ENCODE measurements at regions not wholly inside any gene's neighbourhood (a gene's known extent, or its start where the extent isn't known, plus 50 kb on each side); places are given as distances from the start of the nearest gene placed in this dataset.

DNA sequence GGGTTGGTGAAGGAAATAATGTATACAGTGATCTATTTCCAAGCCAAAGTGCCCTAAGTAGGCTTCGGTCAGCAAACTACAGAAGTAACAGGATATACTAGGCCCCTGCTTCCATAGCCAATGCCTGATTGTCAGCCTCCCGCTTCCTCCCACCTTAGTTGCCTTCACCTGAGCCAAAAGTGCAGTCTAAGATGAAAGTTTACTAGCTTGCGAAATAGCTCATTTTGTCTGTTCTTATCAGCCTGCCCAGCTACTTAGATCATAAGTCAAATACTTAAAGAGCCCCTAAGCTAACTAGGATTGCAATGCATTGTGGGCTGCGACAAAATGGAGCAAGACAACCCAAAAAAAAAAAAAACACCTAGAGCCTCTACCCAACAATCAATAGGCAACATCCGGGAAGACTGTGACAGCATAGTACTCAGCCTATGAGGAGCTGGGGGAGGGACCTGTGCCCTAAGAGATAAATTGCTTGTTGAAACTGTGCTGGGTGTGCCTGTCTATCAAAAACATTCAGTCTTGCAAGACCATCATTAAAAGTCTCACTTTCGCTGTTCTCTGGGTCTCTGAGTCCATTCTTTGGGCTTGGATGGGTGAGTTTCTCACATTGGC, 454.7 kb upstream of the TSHZ3 start (continued):
- TF ChIP-seq, protein P1, sequence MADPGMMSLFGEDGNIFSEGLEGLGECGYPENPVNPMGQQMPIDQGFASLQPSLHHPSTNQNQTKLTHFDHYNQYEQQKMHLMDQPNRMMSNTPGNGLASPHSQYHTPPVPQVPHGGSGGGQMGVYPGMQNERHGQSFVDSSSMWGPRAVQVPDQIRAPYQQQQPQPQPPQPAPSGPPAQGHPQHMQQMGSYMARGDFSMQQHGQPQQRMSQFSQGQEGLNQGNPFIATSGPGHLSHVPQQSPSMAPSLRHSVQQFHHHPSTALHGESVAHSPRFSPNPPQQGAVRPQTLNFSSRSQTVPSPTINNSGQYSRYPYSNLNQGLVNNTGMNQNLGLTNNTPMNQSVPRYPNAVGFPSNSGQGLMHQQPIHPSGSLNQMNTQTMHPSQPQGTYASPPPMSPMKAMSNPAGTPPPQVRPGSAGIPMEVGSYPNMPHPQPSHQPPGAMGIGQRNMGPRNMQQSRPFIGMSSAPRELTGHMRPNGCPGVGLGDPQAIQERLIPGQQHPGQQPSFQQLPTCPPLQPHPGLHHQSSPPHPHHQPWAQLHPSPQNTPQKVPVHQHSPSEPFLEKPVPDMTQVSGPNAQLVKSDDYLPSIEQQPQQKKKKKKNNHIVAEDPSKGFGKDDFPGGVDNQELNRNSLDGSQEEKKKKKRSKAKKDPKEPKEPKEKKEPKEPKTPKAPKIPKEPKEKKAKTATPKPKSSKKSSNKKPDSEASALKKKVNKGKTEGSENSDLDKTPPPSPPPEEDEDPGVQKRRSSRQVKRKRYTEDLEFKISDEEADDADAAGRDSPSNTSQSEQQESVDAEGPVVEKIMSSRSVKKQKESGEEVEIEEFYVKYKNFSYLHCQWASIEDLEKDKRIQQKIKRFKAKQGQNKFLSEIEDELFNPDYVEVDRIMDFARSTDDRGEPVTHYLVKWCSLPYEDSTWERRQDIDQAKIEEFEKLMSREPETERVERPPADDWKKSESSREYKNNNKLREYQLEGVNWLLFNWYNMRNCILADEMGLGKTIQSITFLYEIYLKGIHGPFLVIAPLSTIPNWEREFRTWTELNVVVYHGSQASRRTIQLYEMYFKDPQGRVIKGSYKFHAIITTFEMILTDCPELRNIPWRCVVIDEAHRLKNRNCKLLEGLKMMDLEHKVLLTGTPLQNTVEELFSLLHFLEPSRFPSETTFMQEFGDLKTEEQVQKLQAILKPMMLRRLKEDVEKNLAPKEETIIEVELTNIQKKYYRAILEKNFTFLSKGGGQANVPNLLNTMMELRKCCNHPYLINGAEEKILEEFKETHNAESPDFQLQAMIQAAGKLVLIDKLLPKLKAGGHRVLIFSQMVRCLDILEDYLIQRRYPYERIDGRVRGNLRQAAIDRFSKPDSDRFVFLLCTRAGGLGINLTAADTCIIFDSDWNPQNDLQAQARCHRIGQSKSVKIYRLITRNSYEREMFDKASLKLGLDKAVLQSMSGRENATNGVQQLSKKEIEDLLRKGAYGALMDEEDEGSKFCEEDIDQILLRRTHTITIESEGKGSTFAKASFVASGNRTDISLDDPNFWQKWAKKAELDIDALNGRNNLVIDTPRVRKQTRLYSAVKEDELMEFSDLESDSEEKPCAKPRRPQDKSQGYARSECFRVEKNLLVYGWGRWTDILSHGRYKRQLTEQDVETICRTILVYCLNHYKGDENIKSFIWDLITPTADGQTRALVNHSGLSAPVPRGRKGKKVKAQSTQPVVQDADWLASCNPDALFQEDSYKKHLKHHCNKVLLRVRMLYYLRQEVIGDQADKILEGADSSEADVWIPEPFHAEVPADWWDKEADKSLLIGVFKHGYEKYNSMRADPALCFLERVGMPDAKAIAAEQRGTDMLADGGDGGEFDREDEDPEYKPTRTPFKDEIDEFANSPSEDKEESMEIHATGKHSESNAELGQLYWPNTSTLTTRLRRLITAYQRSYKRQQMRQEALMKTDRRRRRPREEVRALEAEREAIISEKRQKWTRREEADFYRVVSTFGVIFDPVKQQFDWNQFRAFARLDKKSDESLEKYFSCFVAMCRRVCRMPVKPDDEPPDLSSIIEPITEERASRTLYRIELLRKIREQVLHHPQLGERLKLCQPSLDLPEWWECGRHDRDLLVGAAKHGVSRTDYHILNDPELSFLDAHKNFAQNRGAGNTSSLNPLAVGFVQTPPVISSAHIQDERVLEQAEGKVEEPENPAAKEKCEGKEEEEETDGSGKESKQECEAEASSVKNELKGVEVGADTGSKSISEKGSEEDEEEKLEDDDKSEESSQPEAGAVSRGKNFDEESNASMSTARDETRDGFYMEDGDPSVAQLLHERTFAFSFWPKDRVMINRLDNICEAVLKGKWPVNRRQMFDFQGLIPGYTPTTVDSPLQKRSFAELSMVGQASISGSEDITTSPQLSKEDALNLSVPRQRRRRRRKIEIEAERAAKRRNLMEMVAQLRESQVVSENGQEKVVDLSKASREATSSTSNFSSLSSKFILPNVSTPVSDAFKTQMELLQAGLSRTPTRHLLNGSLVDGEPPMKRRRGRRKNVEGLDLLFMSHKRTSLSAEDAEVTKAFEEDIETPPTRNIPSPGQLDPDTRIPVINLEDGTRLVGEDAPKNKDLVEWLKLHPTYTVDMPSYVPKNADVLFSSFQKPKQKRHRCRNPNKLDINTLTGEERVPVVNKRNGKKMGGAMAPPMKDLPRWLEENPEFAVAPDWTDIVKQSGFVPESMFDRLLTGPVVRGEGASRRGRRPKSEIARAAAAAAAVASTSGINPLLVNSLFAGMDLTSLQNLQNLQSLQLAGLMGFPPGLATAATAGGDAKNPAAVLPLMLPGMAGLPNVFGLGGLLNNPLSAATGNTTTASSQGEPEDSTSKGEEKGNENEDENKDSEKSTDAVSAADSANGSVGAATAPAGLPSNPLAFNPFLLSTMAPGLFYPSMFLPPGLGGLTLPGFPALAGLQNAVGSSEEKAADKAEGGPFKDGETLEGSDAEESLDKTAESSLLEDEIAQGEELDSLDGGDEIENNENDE (IDR thresholded peaks at IDR 0.05; ENCODE audit: insufficient replicate concordance, low read length), result no peak
- TF ChIP-seq KDM5A (IDR thresholded peaks at IDR 0.05; ENCODE audit: low read length) (no peak), MAX (IDR thresholded peaks at IDR 0.05) (no peak), E2F6 (IDR thresholded peaks at IDR 0.05) (no peak), POLR2A (IDR thresholded peaks at IDR 0.05; ENCODE audit: control extremely low read depth in 1 of 2, low read depth in 2 of 2, low read length in 2 of 2) (no peak), BACH1 (IDR thresholded peaks at IDR 0.05; ENCODE audit: low read length) (no peak), KDM4A (IDR thresholded peaks at IDR 0.05; ENCODE audit: low read depth, low read length, severe bottlenecking) (no peak), RAD21 (IDR thresholded peaks at IDR 0.05 in 1 of 2, conservative IDR thresholded peaks at IDR 0.05 in 1 of 2; ENCODE audit: low read depth in 2 of 2, low read length in 2 of 2) (no peak), CHD2 (IDR thresholded peaks at IDR 0.05; ENCODE audit: low read length) (no peak), RNF2 (IDR thresholded peaks at IDR 0.05; ENCODE audit: borderline replicate concordance, low read depth, low read length, missing control alignments, poor library complexity, severe bottlenecking) (no peak)
